ENCODE measurements at regions not wholly inside any gene's neighbourhood (a gene's known extent, or its start where the extent isn't known, plus 50 kb on each side); places are given as distances from the start of the nearest gene placed in this dataset.

DNA sequence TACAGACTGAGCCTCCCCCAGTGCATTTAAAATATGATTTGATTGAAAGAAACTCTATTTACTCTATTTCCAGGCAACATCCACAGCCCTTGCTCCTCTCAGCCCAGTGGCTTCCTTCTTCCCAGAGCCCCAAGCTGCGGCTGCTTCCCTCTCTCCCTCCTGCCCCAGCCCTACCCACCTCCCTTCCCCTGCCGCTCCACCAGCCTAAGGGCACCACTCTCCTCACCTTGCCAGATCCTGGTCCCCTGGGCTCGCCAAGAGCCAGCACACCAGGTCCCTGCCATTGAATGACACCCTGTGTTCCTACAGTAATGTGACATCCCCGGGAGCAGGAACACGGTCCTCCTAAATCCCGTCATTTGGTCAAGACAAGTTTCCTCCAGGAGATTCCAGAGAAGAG, 236.0 kb downstream of the RBFOX3 start:
- H3K27ac ChIP-seq: no peak overlapping the region
- DNase-seq: no peak
- H3K27me3 ChIP-seq: peaks cover 75% of the 10 kb centered on the region
- no peaks in the 10 kb centered on the region for H3K9me3 ChIP-seq (replicated peaks)
- no peaks in the 10 kb centered on the region for H3K36me3 ChIP-seq
- no peak overlapping the region for H3K4me3 ChIP-seq
- no peaks in the 10 kb centered on the region for H3K4me1 ChIP-seq

DNA sequence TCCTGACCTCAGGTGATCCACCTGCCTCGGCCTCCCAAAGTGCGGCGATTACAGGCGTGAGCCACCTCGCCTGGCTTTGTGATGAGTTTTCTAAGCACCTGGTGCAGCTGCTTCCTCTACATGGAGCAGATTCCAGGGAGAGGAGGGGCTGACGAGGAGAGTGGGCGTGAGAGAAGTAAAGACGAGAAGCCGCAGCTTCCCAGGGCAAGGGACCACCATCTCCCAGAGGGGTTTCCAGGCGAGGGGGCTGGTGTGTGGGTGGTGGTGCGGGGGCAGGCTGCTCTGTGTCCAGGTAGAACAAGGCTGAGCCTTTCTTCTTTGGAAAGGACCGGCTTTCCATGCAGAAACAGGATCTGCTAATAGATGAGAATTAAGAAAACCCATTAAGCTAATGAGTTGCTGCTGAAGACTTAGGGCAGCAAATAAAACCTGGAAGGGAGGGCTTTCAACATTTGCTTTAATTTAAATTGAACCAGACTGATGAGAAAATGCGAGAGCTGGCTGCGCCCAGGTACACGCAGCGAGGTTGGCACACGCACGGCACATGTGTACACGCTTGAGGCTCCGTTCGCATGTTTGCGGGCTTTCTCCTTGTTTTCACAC, 236.7 kb downstream of the RBFOX3 start:
- H3K36me3 ChIP-seq: no peaks in the 10 kb centered on the region
- H3K27me3 ChIP-seq: peaks cover 69% of the 10 kb centered on the region

DNA sequence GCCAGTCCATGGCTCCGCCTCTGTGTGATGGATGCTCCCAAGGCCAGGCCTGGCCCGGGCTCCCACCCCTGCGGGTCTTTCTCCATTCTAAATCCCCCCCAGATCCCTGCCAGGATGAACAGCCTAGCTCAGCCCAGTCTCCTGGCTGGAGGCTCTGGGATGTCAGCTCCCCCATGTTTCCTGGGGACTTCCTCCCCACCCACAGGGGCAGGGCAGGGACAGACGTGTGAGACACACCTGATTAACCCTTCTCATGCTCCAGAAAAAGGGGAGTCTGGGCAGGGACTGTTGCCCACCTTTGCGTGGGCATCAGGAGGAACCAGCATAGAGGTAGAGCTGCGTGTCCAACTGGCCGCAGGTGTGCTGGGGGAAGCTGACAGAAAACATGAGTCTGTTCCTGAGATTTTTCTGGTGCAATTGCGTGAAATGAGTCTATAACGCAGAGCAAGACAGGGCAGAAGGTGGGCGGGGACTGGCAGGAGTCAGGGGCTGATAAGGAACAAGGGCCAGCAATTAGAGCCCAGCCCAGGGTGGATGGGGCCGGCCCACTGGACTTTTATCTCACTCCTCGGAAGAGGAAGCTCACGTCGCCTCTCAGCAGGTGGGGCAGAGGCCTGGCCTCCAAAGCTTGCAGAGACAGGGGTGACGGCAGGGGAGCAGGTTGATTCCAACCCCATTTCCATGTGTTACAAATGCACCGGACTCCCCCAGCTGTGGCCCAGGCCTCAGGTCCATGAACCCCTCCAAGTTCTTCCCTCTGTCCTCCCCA, 238.2 kb downstream of the RBFOX3 start:
- Histone ChIP-seq H3K27ac (no peak overlapping the region), H3K27me3 (peaks cover 59% of the 10 kb centered on the region), H3K4me1 (no peaks in the 10 kb centered on the region), H3K9me3 (replicated peaks) (no peaks in the 10 kb centered on the region), H3K4me3 (no peak overlapping the region), H3K36me3 (no peaks in the 10 kb centered on the region)
- no peak for DNase-seq

More for the DNA sequence above, 236.7 kb downstream of the RBFOX3 start:
- Histone ChIP-seq H3K27ac (no peak overlapping the region), H3K9me3 (replicated peaks) (no peaks in the 10 kb centered on the region), H3K4me1 (no peaks in the 10 kb centered on the region), H3K4me3 (no peak overlapping the region)
- no peak for DNase-seq

DNA sequence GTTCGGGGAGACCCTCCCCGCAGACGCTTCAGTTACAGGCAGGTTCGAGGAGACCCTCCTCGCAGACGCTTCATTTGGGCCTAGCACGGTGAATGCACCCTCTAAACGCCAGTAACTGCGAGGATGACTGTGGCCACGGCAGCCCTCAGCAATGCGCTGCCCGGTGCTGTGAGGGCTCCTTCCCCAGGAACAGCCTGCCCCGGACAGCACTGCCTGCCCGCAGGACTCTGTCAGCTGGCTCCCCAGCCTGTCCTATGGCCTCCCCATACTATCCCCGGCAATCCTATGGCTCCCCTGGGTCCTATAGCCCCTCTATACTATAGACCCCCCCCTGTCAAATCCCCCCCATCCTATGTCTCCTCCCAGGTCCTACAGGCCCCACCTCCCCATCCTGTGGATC, 238.9 kb downstream of the RBFOX3 start:
- Histone ChIP-seq H3K4me3 (no peak overlapping the region), H3K36me3 (no peaks in the 10 kb centered on the region), H3K27ac (no peak overlapping the region), H3K27me3 (peaks cover 57% of the 10 kb centered on the region), H3K4me1 (no peaks in the 10 kb centered on the region), H3K9me3 (replicated peaks) (no peaks in the 10 kb centered on the region)
- DNase-seq: no peak

DNA sequence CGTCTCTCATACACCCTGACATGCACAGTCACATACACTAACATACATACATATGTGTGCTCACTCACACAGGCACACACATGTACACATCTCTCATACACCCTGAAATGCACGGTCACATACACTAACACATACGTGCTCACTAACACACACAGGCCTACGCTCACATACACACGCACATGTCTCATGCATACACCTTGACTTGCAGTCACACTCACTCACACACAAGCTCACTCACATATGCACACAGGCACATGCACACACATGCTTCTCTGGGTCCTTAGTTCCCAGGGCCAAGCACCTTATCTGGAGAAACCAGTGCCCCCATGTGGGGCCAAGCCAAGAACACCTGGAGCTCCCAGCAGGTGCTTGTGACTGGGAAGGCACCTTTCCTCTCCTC, 240.3 kb downstream of the RBFOX3 start:
- H3K4me3 ChIP-seq: no peak overlapping the region
- H3K4me1 ChIP-seq: no peaks in the 10 kb centered on the region
- H3K9me3 ChIP-seq (replicated peaks): no peaks in the 10 kb centered on the region
- DNase-seq: no peak
- no peaks in the 10 kb centered on the region for H3K36me3 ChIP-seq
- no peak overlapping the region for H3K27ac ChIP-seq
- H3K27me3 ChIP-seq: peaks cover 55% of the 10 kb centered on the region

DNA sequence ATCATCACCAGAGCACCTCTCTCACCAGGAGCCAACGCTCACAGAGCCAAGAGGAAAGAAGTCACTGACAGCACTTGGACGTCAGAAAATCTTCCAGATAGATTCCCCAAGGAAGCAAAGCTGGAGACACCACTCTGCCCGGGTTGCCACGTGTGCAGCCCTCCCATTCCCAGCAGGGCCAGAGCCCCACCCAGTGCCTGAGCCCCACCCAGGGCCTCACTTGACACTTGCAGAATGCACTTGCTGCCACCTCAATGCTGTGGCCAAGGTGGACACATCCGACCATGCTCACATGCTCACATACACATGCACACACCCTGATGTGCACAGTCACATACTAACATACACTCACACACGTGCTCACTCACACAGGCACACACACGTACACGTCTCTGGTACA, 240.7 kb downstream of the RBFOX3 start:
- Histone ChIP-seq H3K27ac (no peak overlapping the region), H3K9me3 (replicated peaks) (no peaks in the 10 kb centered on the region), H3K4me3 (no peak overlapping the region), H3K36me3 (no peaks in the 10 kb centered on the region), H3K27me3 (peaks cover 54% of the 10 kb centered on the region), H3K4me1 (no peaks in the 10 kb centered on the region)
- DNase-seq: no peak

DNA sequence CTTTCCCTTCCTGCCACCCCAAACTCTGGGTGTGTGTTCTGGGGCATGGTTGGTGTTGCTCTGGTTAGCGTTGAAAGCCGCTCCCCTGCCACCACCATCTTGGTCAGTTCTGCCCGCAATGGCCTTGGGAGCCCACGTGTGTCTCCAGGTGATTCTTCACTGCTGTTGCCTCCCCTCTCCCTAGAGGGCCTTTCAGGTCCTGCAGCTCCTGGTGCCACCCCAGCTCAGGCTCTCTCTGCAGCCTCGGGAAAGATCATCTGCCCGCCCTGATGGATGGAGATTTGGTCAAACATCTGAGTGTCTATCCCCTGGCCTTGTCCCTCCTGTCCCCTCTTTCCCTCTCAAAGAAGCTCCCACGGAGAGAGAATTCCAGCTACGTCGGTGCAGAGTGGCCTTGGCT, 241.3 kb downstream of the RBFOX3 start:
- no peak for DNase-seq
- Histone ChIP-seq H3K4me3 (no peak overlapping the region), H3K36me3 (no peaks in the 10 kb centered on the region), H3K27ac (no peak overlapping the region), H3K4me1 (no peaks in the 10 kb centered on the region), H3K9me3 (replicated peaks) (no peaks in the 10 kb centered on the region), H3K27me3 (peaks cover 55% of the 10 kb centered on the region)

DNA sequence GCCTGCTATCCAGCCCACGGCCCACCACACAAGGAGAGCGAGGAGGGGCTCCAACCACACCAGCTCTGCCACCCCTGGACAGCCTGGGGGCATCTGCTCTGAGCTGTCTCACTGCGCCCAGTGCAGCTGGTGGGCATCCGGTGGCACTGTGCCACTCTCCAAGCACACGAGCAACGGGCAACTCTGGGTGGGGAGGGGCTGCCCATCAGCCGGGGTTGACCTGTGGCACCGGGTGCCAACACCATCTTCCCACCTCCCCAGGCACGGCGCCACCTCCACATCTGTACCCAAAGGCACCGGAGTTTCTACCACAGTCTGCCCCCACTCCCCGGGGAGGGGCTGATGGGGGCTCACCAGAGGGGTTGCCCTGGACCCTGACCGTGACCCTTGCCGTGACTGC, 241.8 kb downstream of the RBFOX3 start:
- Histone ChIP-seq H3K27ac (no peak overlapping the region), H3K27me3 (peaks cover 55% of the 10 kb centered on the region), H3K4me1 (no peaks in the 10 kb centered on the region), H3K9me3 (replicated peaks) (no peaks in the 10 kb centered on the region), H3K36me3 (no peaks in the 10 kb centered on the region), H3K4me3 (no peak overlapping the region)
- no peak for DNase-seq

DNA sequence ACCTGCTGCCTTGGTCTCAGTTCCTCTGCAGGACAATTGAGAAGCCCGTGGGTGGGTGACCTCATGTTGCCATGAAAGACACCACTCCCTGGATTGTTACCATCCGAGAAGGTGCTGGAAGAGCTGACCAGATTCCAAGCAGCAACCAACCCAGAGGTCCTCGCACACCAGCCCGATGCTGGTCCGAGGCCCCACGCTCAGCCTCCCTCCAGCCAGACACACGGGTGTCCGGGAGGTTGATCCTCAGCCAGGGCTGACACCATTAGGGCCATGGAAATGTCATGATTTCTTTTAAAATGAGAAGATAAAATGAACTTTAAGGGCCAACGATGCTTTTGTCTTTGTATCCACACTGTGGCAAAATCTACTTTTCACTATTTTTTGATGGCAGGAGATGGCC, 242.3 kb downstream of the RBFOX3 start:
- DNase-seq: no peak
- Histone ChIP-seq H3K4me1 (no peaks in the 10 kb centered on the region), H3K4me3 (no peak overlapping the region), H3K27me3 (peaks cover 57% of the 10 kb centered on the region), H3K9me3 (replicated peaks) (no peaks in the 10 kb centered on the region), H3K36me3 (no peaks in the 10 kb centered on the region), H3K27ac (no peak overlapping the region)

DNA sequence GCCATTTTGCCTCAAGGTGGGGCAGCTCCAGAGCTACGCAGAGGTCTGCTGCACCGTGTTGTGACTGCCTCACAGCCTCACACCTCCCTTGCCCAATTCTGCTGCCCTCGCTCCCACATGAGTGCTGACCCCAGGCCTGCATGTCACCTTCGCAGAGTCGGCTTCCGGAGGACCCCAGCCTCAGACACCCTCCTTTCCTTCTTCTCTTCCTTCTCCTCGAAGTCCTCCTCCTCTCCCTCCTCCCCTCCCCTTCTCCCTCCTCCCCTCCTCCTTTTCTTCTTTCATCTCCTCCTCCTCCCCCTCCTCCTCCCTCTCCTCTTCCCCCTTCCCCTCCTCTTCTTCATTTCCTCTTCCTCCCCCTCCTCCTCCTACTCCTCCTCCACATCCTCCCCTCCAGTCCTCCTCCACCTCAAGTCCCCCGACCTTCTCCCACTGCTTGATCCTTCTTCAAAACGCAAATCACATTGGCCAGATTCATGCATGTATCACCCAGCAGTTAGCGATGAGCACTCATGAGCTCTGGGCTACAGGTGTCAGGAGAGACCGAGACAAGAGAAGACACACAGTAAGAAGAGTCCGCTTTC, 243.8 kb downstream of the RBFOX3 start:
- no peak overlapping the region for H3K27ac ChIP-seq
- no peak overlapping the region for H3K4me3 ChIP-seq
- H3K36me3 ChIP-seq: no peaks in the 10 kb centered on the region
- no peak for DNase-seq
- H3K27me3 ChIP-seq: peaks cover 54% of the 10 kb centered on the region
- no peaks in the 10 kb centered on the region for H3K4me1 ChIP-seq
- H3K9me3 ChIP-seq (replicated peaks): no peaks in the 10 kb centered on the region

DNA sequence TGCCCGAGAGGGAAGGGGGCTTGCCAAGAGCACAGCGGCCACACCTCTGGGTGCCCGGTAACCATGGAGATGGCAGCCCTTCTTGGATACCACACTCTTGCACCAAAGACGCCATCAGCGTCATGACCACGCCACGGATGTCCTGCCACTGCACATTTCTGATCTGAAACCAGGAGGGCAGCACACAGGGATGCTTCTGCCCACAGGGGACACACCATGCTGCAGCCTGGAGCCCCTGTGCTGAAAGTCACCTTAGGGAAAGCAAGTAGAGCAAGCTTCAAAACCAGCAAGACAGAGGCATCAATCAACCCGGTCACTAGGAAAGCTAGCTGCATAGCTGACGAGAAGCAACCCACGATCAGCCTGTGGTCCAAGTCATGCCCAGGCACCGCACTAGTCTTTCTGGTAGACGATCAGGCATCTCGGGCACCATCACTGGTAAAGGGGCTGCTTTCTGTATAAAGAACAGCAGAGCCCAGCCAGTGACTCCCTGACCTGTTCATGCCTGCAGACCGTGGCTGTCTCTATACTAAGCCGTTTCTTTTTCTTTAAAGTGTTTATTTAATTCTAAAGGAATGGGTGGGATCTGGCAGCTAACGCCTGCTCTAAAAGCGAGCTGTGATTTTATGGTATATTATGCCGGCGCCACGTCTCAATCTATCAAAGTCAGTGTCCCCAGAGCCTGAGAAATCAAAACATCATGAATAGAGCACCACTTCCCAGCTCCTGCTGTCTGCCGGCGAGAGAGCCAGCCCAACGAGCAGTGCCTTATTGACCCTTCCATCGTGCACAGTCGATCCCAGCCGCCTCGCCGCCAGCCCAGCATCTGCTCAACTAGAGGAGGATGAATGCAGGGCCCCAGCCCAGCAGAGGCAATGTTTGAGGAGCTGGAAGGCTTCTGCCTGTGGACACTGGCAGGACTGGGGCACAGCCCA, 244.7 kb downstream of the RBFOX3 start:
- no peak overlapping the region for H3K4me3 ChIP-seq
- no peaks in the 10 kb centered on the region for H3K36me3 ChIP-seq
- H3K4me1 ChIP-seq: no peaks in the 10 kb centered on the region
- no peaks in the 10 kb centered on the region for H3K9me3 ChIP-seq (replicated peaks)
- H3K27ac ChIP-seq: no peak overlapping the region
- H3K27me3 ChIP-seq: peaks cover 59% of the 10 kb centered on the region
- no peak for DNase-seq

DNA sequence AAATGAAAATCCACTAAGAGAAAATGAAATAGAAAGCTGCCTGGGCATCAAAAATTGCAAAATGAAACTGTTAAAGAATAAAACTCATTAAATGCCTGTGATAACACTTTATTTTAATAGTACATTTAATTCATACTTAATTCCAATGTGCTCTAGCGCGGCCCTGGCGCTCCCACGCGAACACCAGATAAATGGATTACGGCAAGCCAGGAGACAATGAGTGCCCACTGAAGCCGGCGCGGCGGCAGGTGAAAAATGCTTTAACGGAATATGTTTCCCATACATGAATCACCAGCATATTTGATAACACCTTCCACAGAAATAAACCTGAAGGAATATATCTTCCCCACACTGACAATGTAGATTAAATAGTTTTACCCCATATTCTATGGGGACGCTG, 245.5 kb downstream of the RBFOX3 start:
- H3K9me3 ChIP-seq (replicated peaks): no peaks in the 10 kb centered on the region

DNA sequence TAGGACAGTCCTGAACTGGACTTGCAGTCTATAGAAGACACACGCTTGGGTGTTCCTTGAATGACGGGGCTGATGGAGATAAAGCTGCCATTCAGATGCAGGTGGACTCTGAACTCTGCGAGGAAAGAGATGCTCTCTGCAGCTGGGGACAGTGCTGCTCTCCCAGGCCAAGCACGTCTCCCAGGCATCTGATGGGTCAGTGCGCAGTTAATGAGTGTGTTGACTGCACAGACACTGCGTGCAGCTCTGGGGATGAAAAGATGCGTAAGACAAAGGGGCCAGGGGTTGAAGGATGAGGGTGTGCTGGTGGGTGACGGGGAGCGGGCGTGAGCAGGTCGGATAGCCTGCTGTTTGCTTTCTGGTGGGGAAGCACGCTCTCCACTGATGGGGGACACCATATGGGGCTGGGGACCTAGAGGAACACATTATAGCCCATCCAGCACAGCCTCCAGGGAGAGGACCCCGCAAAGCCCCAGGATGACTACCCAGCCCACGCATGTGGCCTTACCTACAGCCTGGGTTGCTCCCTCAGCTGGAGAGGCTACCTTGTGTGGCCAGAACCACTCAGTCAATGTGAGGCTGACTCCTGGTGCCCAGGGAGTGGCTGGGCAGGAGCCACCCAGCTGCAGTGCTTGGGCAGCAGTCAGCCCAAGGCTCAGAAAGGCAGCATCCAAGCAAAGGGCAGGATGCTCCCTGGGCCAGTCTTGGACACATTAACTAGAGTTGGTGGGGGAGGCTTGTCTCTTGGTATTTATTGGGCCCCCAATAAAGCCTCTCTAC, 246.3 kb downstream of the RBFOX3 start:
- no peak for DNase-seq
- Histone ChIP-seq H3K4me3 (no peak overlapping the region), H3K27ac (no peak overlapping the region), H3K27me3 (peaks cover 66% of the 10 kb centered on the region), H3K9me3 (replicated peaks) (no peaks in the 10 kb centered on the region), H3K36me3 (no peaks in the 10 kb centered on the region), H3K4me1 (no peaks in the 10 kb centered on the region)

More for the DNA sequence above, 245.5 kb downstream of the RBFOX3 start:
- Histone ChIP-seq H3K27ac (no peak overlapping the region), H3K36me3 (no peaks in the 10 kb centered on the region), H3K4me1 (no peaks in the 10 kb centered on the region), H3K4me3 (no peak overlapping the region), H3K27me3 (peaks cover 63% of the 10 kb centered on the region)
- DNase-seq: no peak

DNA sequence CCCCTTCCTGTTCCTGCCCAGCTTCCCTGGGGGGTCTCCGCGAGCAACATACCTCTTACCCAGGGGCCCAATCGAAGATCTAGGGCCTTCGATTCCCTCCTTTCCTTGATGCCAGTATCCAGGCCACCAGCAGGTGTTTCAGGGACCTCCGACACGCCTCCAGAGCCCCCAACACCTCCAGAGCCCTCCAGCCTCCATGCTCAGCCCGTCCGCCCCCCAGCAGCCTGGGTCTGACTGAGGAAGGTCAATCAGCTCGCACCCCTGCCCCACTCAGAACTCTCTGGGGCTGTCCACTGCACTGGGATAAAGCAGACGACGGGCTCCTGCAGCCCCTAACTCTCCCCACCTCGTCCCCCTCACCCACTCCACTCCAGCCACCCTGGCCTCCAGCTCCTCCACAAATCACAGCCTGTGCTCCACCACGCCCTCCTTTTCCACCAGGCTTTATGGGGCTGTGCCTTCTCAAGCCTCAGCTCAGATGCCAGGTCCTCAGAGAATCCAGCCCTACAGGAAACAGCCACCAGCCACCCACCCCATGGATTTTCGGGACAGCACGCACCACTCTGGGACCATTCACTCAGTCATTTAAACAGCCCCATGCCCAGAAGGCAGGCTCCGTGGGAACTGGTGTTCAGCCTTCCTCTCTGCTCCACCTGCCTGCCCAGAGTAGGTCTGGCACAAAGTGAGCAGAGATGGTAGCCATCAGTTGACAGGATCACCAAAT, 247.1 kb downstream of the RBFOX3 start:
- no peaks in the 10 kb centered on the region for H3K9me3 ChIP-seq (replicated peaks)
- no peaks in the 10 kb centered on the region for H3K4me1 ChIP-seq
- H3K27me3 ChIP-seq: peaks cover 68% of the 10 kb centered on the region
- H3K36me3 ChIP-seq: no peaks in the 10 kb centered on the region
- H3K27ac ChIP-seq: no peak overlapping the region
- no peak for DNase-seq
- H3K4me3 ChIP-seq: no peak overlapping the region
